Sigmoid colon (tissue), 6 donors: ENCODE measurements at regions not wholly inside any gene's neighbourhood (a gene's known extent, or its start where the extent isn't known, plus 50 kb on each side); places are given as distances from the start of the nearest gene placed in this dataset.

Experiments used
- DNase-seq: peaks from one replicate; pipeline ENCODE4 v3.0.0-alpha.2; 2019
- H3K27ac ChIP-seq, 4 donors: fragments of 200-600 bp; sonication (generic); one replicate each; pipeline ENCODE4 v1.5.1; 2016 to 2019; ENCODE audit warnings: mild to moderate bottlenecking in 1 of 4
- H3K27me3 ChIP-seq, 3 donors: fragments of 200-600 bp; sonication (generic); one replicate each; pipeline ENCODE4 v1.5.1; 2019; ENCODE audit warnings: mild to moderate bottlenecking in 1 of 3
- H3K36me3 ChIP-seq, 4 donors: fragments of 200-600 bp; sonication (generic); one replicate each; pipeline ENCODE4 v1.5.1; 2016 to 2019
- H3K4me1 ChIP-seq, 4 donors: fragments of 200-600 bp; sonication (generic); one replicate each; pipeline ENCODE4 v1.5.1; 2017 to 2019
- H3K4me3 ChIP-seq, 4 donors: fragments of 200-600 bp; sonication (generic); one replicate each; pipeline ENCODE4 v1.5.1; 2017 to 2019; ENCODE audit warnings: mild to moderate bottlenecking in 2 of 4, moderate library complexity in 1 of 4
- H3K9me3 ChIP-seq, 4 donors: fragments of 200-600 bp in 3 of 4; sonication (generic) in 3 of 4; one replicate each; pipeline versions ENCODE4 v1.5.1 to v1.6.1; 2013 to 2019
- CTCF ChIP-seq, 4 experiments: fragments of 450-650 bp in 3 of 4; fragments of 200-600 bp in 1 of 4; IDR thresholded peaks; one replicate each; pipeline ENCODE4 v1.5.1; 2016 to 2019; ENCODE audit warnings: antibody characterized with exemption in 4 of 4, mild to moderate bottlenecking in 3 of 4, moderate library complexity in 2 of 4
- EP300 ChIP-seq, 4 donors: sonication (generic); formaldehyde crosslinking; IDR thresholded peaks; one replicate each; pipeline ENCODE4 v1.6.1; 2017; ENCODE audit warnings: antibody characterized with exemption in 4 of 4
- POLR2A ChIP-seq, 2 donors: fragments of 450-650 bp; IDR thresholded peaks; one replicate each; pipeline ENCODE4 v1.6.1; 2016; ENCODE audit warnings: antibody characterized with exemption in 2 of 2, mild to moderate bottlenecking in 2 of 2, moderate library complexity in 2 of 2
- POLR2AphosphoS5 ChIP-seq, 4 donors: sonication (generic); formaldehyde crosslinking; IDR thresholded peaks; one replicate each; pipeline ENCODE4 v1.6.1; 2017; ENCODE audit warnings: antibody characterized with exemption in 4 of 4
- WGBS, 2 donors: extraction: QIAGEN DNeasy Blood & Tissue Kit; methylation state at CpG; one replicate each; pipeline ENCODE4 v1.1.7; 2013; 5-methylcytosine and 5-hydroxymethylcytosine counted together
- intact Hi-C: fragments of 100-400 bp; cut with DNase I; formaldehyde crosslinking; loops from one replicate; pipeline ENCODE4 v1.15.1; 2023
- donor health status: healthy with polysubstance abuse.
- donor health status: healthy.

- no peaks in the 10 kb centered on the region for H3K9me3 ChIP-seq
- H3K27ac ChIP-seq = no peak overlapping the region
- no peaks in the 10 kb centered on the region for H3K27me3 ChIP-seq
- no peak for DNase-seq
- 73 to 79% methylated on average over 1 of the region's 1 CpG for WGBS, 2 donors
- H3K4me3 ChIP-seq = no peak overlapping the region
- TF ChIP-seq CTCF (IDR thresholded peaks at IDR 0.05) (no peak), POLR2AphosphoS5 (IDR thresholded peaks at IDR 0.05) (no peak), EP300 (IDR thresholded peaks at IDR 0.05) (no peak), POLR2A (IDR thresholded peaks at IDR 0.05) (no peak)
- no peaks in the 10 kb centered on the region for H3K36me3 ChIP-seq
- intact Hi-C loops = no loop called here
- no peaks in the 10 kb centered on the region for H3K4me1 ChIP-seq
Observed at GRCh38 chr4:28976369-28976768, 1743.8 kb upstream of the PCDH7 start.

- intact Hi-C loops = no loop called here
- H3K36me3 ChIP-seq = no peaks in the 10 kb centered on the region
Observed at GRCh38 chr4:29002151-29002550, 1718.0 kb upstream of the PCDH7 start.

DNA sequence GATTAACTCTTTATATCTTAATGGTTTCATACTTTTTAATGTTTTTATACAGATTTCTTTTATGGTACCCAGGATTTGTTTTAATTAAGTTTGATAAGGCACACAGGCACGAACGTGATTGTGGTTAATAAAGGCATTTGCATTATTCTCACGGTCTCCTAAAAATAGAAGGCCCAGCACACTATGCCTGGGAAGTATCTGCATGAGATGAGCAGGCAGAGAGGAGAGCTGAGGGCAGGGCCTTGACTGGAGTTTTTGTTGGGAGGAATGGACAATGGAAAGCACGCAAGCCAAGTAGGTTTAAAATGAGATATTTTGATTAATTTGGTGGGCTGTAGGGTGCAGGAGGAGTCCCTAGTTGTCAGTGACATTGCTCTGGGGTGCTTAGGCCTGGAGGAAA, 1714.3 kb upstream of the PCDH7 start:
- WGBS, 2 donors = 80 to 86% methylated on average over 4 of the region's 4 CpGs
- Histone ChIP-seq H3K36me3 (no peaks in the 10 kb centered on the region), H3K4me3 (no peak overlapping the region), H3K27me3 (no peaks in the 10 kb centered on the region), H3K4me1 (no peaks in the 10 kb centered on the region), H3K9me3 (no peaks in the 10 kb centered on the region), H3K27ac (no peak overlapping the region)
- intact Hi-C loops = no loop called here
- TF ChIP-seq EP300 (IDR thresholded peaks at IDR 0.05) (no peak), POLR2AphosphoS5 (IDR thresholded peaks at IDR 0.05) (no peak), POLR2A (IDR thresholded peaks at IDR 0.05) (no peak), CTCF (IDR thresholded peaks at IDR 0.05) (no peak)
- no peak for DNase-seq

More at GRCh38 chr4:29002151-29002550, 1718.0 kb upstream of the PCDH7 start:
- Histone ChIP-seq H3K27ac (no peak overlapping the region), H3K9me3 (no peaks in the 10 kb centered on the region), H3K4me3 (no peak overlapping the region), H3K4me1 (no peaks in the 10 kb centered on the region), H3K27me3 (no peaks in the 10 kb centered on the region)
- TF ChIP-seq POLR2AphosphoS5 (IDR thresholded peaks at IDR 0.05) (no peak), EP300 (IDR thresholded peaks at IDR 0.05) (no peak), POLR2A (IDR thresholded peaks at IDR 0.05) (no peak), CTCF (IDR thresholded peaks at IDR 0.05) (no peak)
- no peak for DNase-seq

GRCh38 chr4:29009908-29010307, 1710.3 kb upstream of the PCDH7 start:
- WGBS, 2 donors = 60 to 67% methylated on average over 5 of the region's 5 CpGs

More at GRCh38 chr4:29009908-29010307, 1710.3 kb upstream of the PCDH7 start:
- Histone ChIP-seq H3K27ac (no peak overlapping the region), H3K4me1 (no peaks in the 10 kb centered on the region), H3K27me3 (no peaks in the 10 kb centered on the region), H3K4me3 (no peak overlapping the region), H3K36me3 (no peaks in the 10 kb centered on the region), H3K9me3 (no peaks in the 10 kb centered on the region)
- no peak for DNase-seq
- intact Hi-C loops = no loop called here
- TF ChIP-seq EP300 (IDR thresholded peaks at IDR 0.05) (no peak), POLR2A (IDR thresholded peaks at IDR 0.05) (no peak), POLR2AphosphoS5 (IDR thresholded peaks at IDR 0.05) (no peak), CTCF (IDR thresholded peaks at IDR 0.05) (no peak)
